HepG2 (cell line): ENCODE measurements at regions not wholly inside any gene's neighbourhood (a gene's known extent, or its start where the extent isn't known, plus 50 kb on each side); places are given as distances from the start of the nearest gene placed in this dataset.

ENCODE experiments used
- ATAC-seq: fragments of 200-7000 bp; cut with Tn5 transposase; 3 replicates; pipeline ENCODE4 v1.9.1; 2020; ENCODE audit warnings: mild to moderate bottlenecking, moderate library complexity
- BruUV-seq: library from RNA; stranded (reverse); fragments of 400-500 nt; replicated peaks from 2 replicates; lab custom pipeline; 2021; lab: Mats Ljungman, UMichigan
- CTCF ChIA-PET: fragments of 300-600 bp; formaldehyde crosslinking; extraction: SDS; loops from one replicate; lab custom pipeline; 2021; ENCODE audit warnings: low total read pairs, inconsistent platforms, low intra/inter-chr PET ratio; lab: Yijun Ruan, JAX
- POLR2A ChIA-PET: fragments of 350-600 bp; sonication (Branson Sonifier 250); formaldehyde crosslinking; loops from one replicate; lab custom pipeline; 2020; ENCODE audit warnings: antibody characterized with exemption, inconsistent platforms; lab: Yijun Ruan, JAX
- DNase-seq: peaks from one replicate; pipeline ENCODE4 v3.0.0-alpha.2; 2015; ENCODE audit warnings: low spot score
- FAIRE-seq: peaks from 3 replicates; lab custom pipeline; 2011; peaks lifted over from hg19 to GRCh38; lab: Jason Lieb, UNC
- H2AFZ ChIP-seq: one replicate; pipeline ENCODE4 v1.6.1; 2011; ENCODE audit warnings: low read length, inconsistent platforms
- H3K27ac ChIP-seq: fragments of 300-600 bp; 3 replicates; pipeline ENCODE4 v1.8.0; 2011; ENCODE audit warnings: mixed run types, mild to moderate bottlenecking, mixed read lengths, low read length, inconsistent platforms; ENCODE audit not compliant: insufficient read depth; ENCODE audit errors: extremely low read length
- H3K27me3 ChIP-seq, 2 experiments: fragments of 200-600 bp in 1 of 2; 2 replicates in 1 of 2; 3 replicates in 1 of 2; pipeline versions ENCODE4 v1.6.0 to v1.8.0; 2011; ENCODE audit warnings: low read length in 2 of 2, mild to moderate bottlenecking in 2 of 2, moderate library complexity in 2 of 2, inconsistent platforms in 1 of 2; ENCODE audit not compliant: insufficient read depth in 2 of 2, control insufficient read depth in 1 of 2
- H3K36me3 ChIP-seq, 2 experiments: fragments of 200-600 bp in 1 of 2; replicated peaks in 1 of 2; 2 replicates in 1 of 2; 3 replicates in 1 of 2; pipeline versions ENCODE4 v1.5.1 to v1.8.0; 2011; ENCODE audit warnings: low read length in 2 of 2, inconsistent platforms in 1 of 2; ENCODE audit not compliant: insufficient read depth in 2 of 2, control insufficient read depth in 1 of 2
- H3K4me1 ChIP-seq: 2 replicates; pipeline ENCODE4 v1.5.1; 2012; ENCODE audit warnings: low read length, inconsistent platforms; ENCODE audit not compliant: insufficient read depth
- H3K4me2 ChIP-seq: 2 replicates; pipeline ENCODE4 v1.6.0; 2011; ENCODE audit warnings: low read depth, low read length, inconsistent platforms
- H3K4me3 ChIP-seq, 3 experiments: fragments of 200-600 bp in 1 of 3; sonication (generic), shearing (Covaris generic) in 1 of 3; replicated peaks in 1 of 3; 2 replicates each; pipeline ENCODE4 v1.5.1; 2011 to 2016; ENCODE audit warnings: low read length in 3 of 3, inconsistent platforms in 2 of 3, low read depth in 2 of 3, mild to moderate bottlenecking in 2 of 3, control low read depth in 1 of 3, mixed read lengths in 1 of 3; ENCODE audit not compliant: insufficient read depth in 1 of 3
- H3K79me2 ChIP-seq: one replicate; pipeline ENCODE4 v1.6.1; 2011; ENCODE audit warnings: low read length, inconsistent platforms; ENCODE audit not compliant: insufficient read depth
- H3K9ac ChIP-seq: 2 replicates; pipeline ENCODE4 v1.6.0; 2011; ENCODE audit warnings: mild to moderate bottlenecking, low read depth, low read length, inconsistent platforms; ENCODE audit not compliant: insufficient read depth
- H3K9me3 ChIP-seq: 2 replicates; pipeline ENCODE4 v1.5.1; 2012; ENCODE audit warnings: mild to moderate bottlenecking, low read length
- H4K20me1 ChIP-seq: 2 replicates; pipeline ENCODE4 v1.6.0; 2011; ENCODE audit warnings: inconsistent platforms, mild to moderate bottlenecking, low read length, moderate library complexity; ENCODE audit not compliant: insufficient read depth
- AKAP8 ChIP-seq: sonication (generic); formaldehyde crosslinking; IDR thresholded peaks from 2 replicates; pipeline ENCODE4 v1.5.1; 2020; ENCODE audit warnings: mild to moderate bottlenecking, missing genetic modification reagents
- BCL3 ChIP-seq: sonication (generic); formaldehyde crosslinking; IDR thresholded peaks from 2 replicates; pipeline ENCODE4 v1.5.1; 2020; ENCODE audit warnings: mild to moderate bottlenecking, missing genetic modification reagents, moderate library complexity
- GATA4 ChIP-seq: sonication (generic); IDR thresholded peaks from 2 replicates; pipeline ENCODE4 v1.6.1; 2016; ENCODE audit warnings: antibody characterized with exemption, low read depth, borderline replicate concordance
- GLMP ChIP-seq: sonication (generic); formaldehyde crosslinking; IDR thresholded peaks from 2 replicates; pipeline ENCODE4 v1.9.0; 2021; ENCODE audit warnings: missing genetic modification reagents, mild to moderate bottlenecking, borderline replicate concordance
- IKZF1 ChIP-seq: fragments of 450-650 bp; IDR thresholded peaks from 2 replicates; pipeline ENCODE4 v1.7.1; 2016
- MTA1 ChIP-seq: sonication (generic); formaldehyde crosslinking; IDR thresholded peaks from 2 replicates; pipeline ENCODE4 v1.4.0; 2020; ENCODE audit warnings: missing genetic modification reagents, mild to moderate bottlenecking, borderline replicate concordance
- PHF21A ChIP-seq: sonication (generic); formaldehyde crosslinking; IDR thresholded peaks from 2 replicates; pipeline ENCODE4 v1.5.0; 2020; ENCODE audit warnings: mild to moderate bottlenecking, missing genetic modification reagents
- REST ChIP-seq, 2 experiments: IDR thresholded peaks; 2 replicates each; pipeline ENCODE4 v1.6.1; 2011 to 2012; ENCODE audit warnings: low read length in 2 of 2, borderline replicate concordance in 1 of 2, low read depth in 1 of 2, mild to moderate bottlenecking in 1 of 2, moderate library complexity in 1 of 2
- ZNF44 ChIP-seq: sonication (generic); formaldehyde crosslinking; IDR thresholded peaks from 2 replicates; pipeline ENCODE4 v1.5.1; 2020; ENCODE audit warnings: mild to moderate bottlenecking, missing genetic modification reagents
- WGBS: methylation state at CpG from one replicate; pipeline ENCODE4 v1.1.6; 2017; ENCODE audit warnings: low lambda C conversion rate; 5-methylcytosine and 5-hydroxymethylcytosine counted together
- in situ Hi-C: cut with HindIII; loops from 2 replicates; pipeline ENCODE4 v1.10.0; 2017; ENCODE audit warnings: low pct_unique_long_range_greater_than_20kb; ENCODE audit not compliant: extremely low pct_ligation_motif_present
- intact Hi-C: fragments of 100-400 bp; cut with micrococcal nuclease; formaldehyde crosslinking; loops from one replicate; pipeline ENCODE4 v1.10.0; 2022; ENCODE audit not compliant: unreplicated experiment

GRCh38 chr9:1404940-1405339 is 354.8 kb downstream of the DMRT2 start:
- no peak overlapping the region for H2AFZ ChIP-seq
- H3K36me3 ChIP-seq: no peaks in the 10 kb centered on the region
- no peak for FAIRE-seq
- H3K4me3 ChIP-seq: no peak overlapping the region
- intact Hi-C loops: no loop called here
- no peaks in the 10 kb centered on the region for H3K79me2 ChIP-seq
- H3K4me1 ChIP-seq: no peaks in the 10 kb centered on the region
- POLR2A ChIA-PET: no interaction called here
- ATAC-seq: no peak
- H4K20me1 ChIP-seq: no peaks in the 10 kb centered on the region
- TF ChIP-seq GATA4: no peak
- TF ChIP-seq ZNF44 (CRISPR knock-in tag): no peak
- no peak for TF ChIP-seq GLMP
- no peak for TF ChIP-seq IKZF1
- no peak for TF ChIP-seq AKAP8 (CRISPR knock-in tag)
- TF ChIP-seq BCL3 (CRISPR knock-in tag): no peak
- TF ChIP-seq REST (IDR thresholded peaks at IDR 0.05; ENCODE audit: borderline replicate concordance in 1 of 2, low read depth in 1 of 2, low read length in 2 of 2): no peak
- TF ChIP-seq MTA1 (CRISPR knock-in tag): no peak
- TF ChIP-seq PHF21A (CRISPR knock-in tag): no peak
- TF ChIP-seq, all 625 proteins: peak for 0
- Histone ChIP-seq H3K4me2 (no peak overlapping the region), H3K9ac (no peak overlapping the region), H3K27me3 (no peaks in the 10 kb centered on the region), H3K27ac (no peak overlapping the region), H3K9me3 (no peaks in the 10 kb centered on the region)
- no peak for DNase-seq
- CTCF ChIA-PET: no interaction called here
- WGBS: 8% methylated on average over 2 of the region's 4 CpGs
- no TSS peak for BruUV-seq
- in situ Hi-C loops: no loop called here
